HG03097 (cell line): ENCODE measurements at regions not wholly inside any gene's neighbourhood (a gene's known extent, or its start where the extent isn't known, plus 50 kb on each side); places are given as distances from the start of the nearest gene placed in this dataset.
"Not testable (repeated sequence)": the region's sequence is repeated elsewhere in the genome, so short reads cannot be mapped to it uniquely, and the experiment has no call there.

Source experiments
- ATAC-seq: cut with Tn5 transposase; IDR thresholded peaks from one replicate; pipeline ENCODE4 v1.9.1; 2021; ENCODE audit not compliant: unreplicated experiment, low FRiP score

DNA sequence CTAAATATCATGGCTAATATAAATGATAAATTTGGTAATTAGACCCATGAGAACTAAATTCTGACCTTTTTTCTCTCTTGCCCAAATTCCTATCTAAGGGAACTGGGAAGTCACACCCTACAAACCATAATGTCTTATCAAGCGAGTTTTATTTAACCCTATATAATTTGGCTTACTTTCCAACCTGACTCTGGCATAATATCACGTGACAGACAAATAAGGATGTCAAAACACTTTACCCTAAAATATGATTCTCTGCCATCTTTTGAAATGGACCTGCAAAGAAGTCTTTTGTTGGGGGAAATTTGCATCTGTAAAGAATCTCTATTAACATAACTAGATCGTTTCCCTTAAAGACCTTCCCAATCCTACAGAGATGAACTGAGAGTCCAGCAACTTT lies 1823.5 kb upstream of the LRRTM1 start:
- no peak for ATAC-seq

DNA sequence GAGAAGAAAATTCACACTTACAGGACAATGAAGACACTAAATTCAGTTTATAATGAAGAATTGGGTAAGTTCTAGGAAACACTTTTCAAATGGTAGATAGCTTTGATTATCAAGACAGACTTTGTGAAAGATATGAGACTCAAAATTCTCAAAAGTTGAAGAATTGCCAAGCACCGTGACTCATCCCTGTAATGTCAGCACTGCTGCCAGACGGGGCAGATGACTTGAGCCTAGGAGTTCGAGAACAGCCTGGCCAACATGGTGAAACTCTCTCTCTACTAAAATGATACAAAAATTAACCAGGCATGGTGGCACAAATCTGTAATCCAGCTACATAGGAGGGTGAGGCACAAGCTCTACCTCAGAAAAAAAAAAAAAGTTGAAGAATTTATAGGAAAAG lies 1820.1 kb upstream of the LRRTM1 start:
- no peak for ATAC-seq

DNA sequence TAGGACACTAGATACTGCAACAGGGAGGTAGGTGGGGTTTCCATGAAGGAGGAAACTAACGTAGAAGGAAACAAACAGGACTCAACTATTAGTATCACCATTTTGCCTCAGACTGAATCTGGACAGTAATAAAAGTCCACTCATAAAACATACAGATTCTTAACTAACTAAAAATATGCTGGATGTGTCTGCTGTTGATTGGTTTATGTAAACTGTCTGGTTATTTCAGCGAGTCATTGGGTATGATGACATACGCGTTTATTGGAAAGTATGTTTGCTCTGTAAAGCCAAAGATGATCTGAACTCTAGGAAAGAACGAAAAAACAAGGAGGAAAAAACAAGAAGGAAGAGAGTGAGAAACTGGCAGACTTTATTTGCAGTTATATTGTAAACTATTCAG lies 1816.1 kb upstream of the LRRTM1 start:
- no peak for ATAC-seq

DNA sequence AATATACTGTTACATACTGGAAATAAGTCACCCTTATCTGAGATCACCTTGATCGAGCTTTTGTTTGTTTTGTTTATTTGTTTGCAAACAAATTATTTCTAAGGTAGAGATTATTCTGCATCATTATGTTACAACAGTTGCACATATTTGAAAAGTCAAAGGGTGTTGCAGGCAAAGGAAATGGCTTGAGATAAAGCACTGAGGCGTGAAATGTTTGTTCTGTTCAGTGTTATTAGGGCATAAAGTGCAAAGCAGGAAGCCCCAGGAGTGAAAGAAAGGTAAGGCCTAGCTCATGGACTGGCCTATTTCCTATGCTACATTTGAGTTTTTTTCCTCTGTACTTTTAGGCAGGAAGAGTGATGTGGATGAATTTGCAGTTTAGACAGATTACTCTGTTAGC lies 1815.6 kb upstream of the LRRTM1 start:
- no peak for ATAC-seq

DNA sequence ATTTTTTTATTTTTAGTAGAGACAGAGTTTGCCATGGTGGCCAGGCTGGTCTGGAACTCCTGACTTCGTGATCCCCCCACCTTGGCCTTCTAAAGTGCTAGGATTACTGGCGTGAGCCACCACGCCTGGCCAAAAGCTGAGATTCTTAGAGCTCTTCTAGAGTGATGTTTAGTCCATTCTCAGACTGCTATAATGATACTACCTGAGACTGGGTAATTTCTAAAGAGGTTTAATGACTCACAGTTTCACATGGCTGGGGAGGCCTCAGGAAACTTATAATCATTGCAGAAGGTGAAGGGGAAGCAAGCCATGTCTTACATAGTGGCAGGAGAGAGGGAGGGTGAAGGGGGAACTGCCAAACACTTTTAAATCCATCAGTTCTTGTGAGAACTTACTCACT lies 1804.9 kb upstream of the LRRTM1 start:
- ATAC-seq: no peak

DNA sequence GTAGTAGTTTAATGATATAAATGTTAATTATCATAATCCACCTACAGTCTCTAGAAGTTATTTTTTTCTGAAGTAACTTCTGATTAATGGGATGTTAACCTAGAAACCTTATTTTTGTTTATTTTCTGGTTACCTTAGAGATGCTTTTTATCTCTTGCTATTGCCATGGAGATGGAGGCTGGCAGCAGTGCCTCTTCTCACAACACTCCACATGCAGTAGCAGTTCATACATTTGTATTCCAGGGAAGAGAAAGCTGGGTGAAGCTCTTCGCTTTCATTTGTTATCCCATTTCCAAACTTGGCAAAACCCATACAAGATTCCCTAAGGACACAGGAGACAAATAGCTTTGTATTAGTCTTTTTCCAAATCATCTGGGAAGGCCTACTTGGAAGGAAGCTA lies 1794.1 kb upstream of the LRRTM1 start:
- ATAC-seq: no peak

DNA sequence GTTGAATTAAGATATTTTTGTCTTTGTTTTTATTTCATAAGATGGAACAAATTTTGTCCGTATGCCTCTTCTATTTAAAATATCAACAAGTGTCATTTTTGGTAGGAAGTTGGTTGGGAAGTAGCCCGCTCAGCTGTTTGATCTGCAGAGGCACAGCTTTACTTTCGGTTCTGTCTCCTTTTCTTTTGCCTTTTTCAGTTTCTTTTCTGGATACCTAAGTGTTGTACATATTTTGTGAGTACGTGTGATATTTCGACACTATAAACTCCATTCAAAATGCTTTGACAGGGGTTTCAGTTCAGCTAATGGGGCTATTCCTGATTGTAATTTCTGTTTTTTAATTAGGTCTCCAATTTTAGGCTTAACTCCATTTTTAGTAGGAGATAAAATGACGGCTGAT lies 1785.0 kb upstream of the LRRTM1 start:
- ATAC-seq: no peak

DNA sequence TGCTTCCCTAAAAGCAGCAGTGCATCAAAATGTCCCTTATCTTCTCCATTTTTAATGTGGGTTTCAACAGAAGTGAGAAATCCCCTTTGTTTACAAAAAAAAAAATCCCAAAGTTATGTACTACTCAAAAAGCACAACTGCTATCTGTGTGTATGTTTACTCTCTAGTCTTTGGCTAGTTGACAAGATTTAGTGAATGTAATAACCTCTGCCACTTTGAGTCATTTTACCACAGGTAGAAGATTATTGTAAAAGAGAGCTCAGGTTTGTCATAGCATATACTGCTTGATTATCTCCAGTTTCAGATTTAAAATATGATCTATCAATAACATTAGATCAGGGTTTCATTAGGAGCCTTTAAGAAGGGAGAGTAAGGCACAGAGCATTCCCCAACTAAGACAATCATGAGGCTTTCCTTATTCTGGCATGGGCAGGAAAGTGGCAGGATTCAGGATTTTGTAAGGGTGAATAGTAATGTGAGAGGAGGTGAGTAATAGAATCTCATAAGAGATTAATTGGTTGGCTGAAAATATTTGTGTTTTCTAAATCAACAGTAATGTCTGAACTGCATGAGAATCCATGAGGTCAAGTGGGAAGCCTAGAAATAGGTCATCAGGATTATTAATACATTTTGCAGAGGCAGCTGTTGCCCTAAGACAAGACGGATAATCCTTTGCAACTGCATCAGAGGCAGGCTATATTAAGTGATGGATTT lies 1780.3 kb upstream of the LRRTM1 start:
- no peak for ATAC-seq

DNA sequence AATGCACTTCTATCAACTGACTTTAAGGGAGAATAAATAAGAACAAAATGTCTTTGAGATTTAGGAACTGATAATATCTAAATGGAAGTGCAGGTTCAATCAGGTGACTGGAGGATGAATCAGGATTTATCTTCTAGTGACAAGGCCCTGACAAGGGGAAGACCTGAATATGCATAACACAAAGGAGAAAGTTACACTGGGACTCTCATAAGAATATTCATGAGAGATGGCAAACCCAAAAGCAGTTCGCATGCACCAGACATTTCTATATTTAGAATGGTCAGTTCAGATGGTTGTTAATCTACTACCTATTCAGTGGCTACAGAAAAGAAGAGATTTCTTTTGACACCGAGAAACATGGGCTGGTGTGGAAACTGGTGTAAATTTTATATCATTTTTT lies 1771.3 kb upstream of the LRRTM1 start:
- ATAC-seq: no peak

DNA sequence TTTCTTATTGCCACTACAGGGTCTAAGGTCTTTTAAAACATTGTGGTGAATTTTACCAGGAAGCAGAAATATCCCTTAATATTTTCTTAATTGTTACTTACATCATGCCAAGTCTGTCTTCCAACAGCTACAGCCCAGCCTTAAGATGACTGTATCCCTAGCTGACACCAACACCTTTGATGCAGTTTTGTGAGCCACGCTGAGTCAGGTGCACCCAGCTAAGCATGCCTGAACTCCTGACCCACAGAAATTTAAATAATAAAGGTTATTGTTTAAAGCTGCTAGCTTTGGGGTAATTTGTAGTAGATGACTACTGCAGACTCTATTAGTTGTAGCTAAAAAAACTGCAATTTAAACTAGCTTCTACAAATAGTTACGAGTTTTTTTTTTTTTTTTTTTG lies 1757.9 kb upstream of the LRRTM1 start:
- ATAC-seq: no peak

DNA sequence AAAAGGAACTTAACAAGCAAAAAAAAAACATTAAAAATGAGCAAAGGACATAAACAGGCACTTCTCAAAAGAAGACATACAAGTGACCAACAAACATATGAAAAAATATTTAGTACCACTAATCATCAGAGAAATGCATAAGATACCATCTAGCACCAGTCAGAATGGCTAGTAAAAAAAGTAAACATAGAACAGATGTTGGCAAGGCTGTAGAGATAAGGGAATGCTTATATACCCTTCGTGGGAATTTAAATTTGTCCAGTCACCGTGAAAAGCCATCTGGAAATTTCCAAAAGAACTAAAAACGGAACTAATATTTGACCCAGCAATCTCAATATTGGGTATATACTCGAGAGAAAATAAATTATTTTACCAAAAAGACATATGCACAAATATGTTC lies 1751.3 kb upstream of the LRRTM1 start:
- ATAC-seq: no peak

DNA sequence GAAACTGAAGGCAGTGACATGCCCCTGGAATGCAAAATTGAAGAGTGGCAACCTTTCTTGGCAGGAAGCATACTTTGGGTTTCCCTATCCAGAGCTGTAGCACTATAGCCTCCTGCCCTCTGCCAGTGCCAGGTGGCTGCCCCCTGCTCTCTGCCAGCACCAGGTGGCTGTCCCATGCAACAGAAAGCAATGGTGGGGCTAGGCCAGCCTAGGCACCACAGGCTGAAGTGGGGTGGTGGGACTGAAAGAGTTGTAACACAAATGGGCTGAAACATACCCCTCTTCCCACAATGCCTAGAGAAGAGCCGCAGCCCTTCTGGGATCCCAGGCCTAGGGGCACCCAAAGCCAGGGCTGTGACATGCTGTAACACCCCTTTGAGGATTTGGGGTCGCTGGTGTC lies 1739.3 kb upstream of the LRRTM1 start:
- no peak for ATAC-seq

DNA sequence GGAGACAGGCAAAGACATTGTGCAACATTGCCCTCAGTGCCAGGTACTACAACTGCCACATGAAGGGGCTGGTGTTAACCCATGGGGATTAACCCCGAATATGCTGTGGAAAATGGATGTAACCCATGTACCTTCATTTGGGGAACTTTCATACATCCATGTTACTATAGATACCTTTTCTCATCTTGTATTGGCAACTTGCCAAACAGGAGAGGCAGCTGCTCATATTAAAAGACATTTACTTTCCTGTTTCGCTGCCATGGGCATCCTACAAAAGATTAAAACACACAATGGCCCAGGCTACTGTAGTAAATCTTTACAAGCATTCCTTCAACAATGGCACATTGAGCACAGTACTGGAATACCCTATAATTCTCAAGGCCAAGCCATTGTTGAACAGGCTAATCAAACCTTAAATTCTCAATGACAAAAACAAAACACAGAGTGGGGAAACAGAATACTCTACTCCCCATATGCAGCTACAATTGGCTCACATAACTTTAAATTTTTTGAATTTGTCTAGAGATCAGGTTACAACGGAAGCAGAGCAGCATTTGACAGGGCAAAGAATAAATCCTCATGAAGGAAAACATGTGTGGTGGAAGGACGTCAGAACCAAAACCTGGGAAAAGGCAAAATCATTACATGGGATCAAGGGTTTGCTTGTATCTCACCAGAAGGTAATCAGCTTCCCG lies 1723.5 kb upstream of the LRRTM1 start:
- ATAC-seq: no peak

DNA sequence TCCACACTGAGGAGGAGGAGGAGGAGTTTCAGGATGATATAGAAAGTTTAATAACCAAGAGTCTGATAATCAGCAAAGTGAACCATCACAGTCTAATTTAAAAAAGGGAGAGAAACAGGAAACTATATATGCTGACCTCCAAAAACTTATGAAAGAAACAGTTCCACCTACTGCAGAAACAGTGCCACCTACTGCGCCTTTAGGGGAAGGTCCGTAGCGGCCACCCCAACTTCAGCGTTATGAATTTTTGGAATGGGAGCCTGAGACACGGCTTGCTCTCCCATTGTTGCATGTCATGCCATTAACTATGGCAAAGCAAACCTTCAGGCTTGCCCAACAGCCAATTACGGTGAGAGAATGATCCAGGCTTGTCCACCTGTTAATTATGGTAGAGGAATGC lies 1719.2 kb upstream of the LRRTM1 start:
- no peak for ATAC-seq

DNA sequence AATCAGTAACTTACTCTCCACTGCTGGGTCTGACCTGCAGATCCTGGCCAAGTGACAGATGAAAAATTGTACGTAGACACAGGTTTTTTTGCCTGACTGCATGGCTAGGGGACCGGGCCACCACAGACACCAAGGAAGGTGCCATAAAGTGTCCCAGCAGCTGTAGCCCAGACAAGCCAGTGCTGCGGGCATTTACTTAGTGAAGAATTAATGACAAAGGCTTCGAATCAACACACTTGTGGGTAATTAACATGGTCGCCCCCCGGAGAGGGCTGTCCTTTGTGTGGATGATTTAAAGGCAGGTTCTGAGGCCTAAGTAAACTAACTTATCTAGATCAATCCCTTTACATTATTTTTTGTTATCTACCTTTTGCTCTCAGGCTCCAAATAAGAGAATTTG lies 1709.1 kb upstream of the LRRTM1 start:
- no peak for ATAC-seq

DNA sequence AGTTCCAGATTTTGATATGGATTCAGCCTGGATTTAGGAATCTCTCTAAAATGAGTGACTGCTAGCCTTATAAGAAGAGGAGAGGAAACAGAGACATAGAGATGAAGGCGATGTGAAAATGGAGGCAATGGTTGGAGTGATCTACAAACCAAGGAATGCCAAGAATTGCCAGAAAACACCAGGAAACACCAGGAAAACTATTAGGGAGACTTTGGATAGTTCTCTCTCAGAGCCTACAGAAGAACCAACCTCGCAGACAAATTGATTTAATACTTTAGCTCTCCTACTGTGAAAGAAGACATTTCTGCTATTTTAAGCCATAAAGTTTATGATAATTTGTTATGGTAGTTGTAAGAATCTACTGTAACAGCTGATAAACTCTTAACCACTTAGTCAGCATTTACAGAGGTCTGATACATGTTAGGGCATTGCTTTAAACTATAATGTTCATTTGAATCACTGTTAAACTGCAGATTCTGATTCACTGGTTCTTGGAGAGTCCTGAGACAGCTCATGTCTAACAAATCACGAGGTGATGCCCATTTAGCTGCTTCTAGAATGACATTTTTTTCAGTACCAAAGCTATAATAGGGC lies 1702.6 kb upstream of the LRRTM1 start:
- no peak for ATAC-seq

DNA sequence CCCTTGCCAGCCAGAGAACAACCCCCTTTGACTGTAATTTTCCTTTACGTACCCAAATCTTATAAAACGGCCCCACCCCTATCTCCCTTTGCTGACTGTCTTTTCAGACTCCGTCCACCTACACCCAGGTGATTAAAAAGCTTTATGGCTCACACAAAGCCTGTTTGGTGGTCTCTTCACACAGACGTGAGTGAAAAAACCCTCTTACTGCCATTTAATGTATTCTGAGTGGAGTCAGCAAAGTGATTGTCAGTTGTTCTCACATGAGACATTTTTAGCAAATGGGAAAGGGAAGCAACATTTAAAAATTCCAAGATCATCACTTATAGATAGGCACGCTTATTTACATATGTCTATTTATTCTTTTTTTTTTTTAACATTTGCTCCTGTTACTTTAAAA lies 1701.3 kb upstream of the LRRTM1 start:
- ATAC-seq: not testable (repeated sequence)

DNA sequence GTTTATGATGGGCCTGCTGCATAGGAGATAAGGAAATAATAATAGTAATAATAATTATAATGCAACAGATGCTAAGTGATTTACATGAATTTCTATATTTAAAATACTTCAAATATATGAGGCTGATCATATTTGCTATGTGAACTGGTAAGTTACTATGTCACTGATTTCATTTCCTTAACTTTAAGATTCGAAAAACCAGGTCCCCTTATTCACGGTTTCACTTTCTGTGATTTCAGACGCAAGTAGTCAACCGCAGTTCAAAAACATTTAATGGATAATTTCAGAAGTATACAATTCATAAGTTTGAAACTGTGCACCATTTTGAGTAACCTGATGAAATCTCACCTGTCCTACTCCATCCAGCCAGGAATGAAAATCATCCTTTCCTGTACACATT lies 1697.1 kb upstream of the LRRTM1 start:
- no peak for ATAC-seq

DNA sequence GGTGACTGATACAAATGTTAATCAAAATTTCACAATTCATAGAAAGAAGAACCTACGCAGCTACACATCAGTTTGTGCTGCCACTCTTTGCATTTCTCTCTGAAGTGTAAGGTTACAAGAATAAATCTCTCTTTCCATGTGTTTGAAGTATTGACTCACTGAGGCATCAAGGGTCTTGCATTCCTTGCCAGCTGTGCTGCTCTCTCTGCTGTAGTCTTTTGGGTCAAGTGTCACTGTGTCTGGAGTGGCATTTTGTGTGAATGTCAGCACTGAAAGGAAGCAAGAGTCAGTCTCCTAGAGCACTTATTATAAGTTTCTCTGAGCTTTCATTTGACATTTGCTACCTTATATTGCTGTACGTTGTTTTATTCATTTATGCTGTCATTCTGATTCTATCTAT lies 1696.1 kb upstream of the LRRTM1 start:
- ATAC-seq: no peak

DNA sequence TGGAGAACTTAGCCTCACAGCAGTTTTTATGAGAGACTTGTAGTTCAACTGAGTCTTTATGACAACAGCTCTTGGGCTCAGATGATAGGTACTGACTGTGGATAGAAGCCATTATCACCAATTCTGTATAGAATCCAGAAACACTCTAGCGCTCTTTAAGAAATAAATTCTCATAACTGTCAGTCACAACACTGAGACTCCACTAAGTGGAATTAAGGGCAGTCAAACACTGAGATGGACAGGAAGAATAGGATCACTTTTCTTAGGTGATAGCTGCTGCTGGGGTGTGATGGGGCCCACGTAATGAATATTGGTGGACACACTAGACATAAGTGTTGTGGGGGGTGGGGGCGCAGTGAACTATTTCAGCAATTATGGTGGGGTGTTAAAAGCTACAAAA lies 1691.8 kb upstream of the LRRTM1 start:
- no peak for ATAC-seq

DNA sequence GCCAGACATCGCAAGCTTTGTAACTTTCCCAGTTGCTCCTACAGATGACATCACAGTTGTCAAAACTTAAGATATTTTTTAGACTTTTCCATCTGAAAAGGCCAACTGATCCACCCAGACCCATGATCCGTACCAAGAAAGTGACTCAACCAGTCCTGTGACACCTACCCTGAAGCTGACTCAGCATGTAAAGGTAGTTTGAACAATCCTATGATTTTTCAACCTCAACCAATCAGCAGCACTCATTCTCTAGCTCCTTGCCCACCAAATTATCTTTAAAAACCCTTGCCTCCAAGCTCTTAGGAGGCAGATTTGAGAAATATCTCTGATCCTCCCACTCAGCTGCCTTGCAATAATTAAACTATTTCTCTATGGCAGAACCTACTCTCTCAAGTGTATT lies 1686.7 kb upstream of the LRRTM1 start:
- ATAC-seq: no peak

DNA sequence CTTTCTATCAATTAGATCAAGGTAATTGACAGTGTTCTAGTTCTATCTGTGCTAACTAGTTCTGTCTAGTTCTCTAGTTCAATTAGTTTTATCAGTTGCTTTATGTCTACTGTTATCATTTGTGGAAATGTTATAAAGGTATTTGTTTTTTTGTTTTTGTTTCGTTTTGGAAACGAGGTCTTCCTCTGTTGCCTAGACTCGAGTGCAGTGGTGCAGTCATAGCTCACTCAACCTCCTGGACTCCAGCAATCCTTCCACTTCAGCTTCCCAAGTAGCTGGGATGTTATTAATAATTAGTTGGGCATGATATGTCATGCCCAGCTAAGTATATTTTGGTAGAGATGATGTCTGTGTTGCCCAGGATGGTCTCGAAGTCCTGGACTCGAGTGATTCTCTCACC lies 1682.8 kb upstream of the LRRTM1 start:
- ATAC-seq: no peak
